ENCODE measurements at regions not wholly inside any gene's neighbourhood (a gene's known extent, or its start where the extent isn't known, plus 50 kb on each side); places are given as distances from the start of the nearest gene placed in this dataset.

DNA sequence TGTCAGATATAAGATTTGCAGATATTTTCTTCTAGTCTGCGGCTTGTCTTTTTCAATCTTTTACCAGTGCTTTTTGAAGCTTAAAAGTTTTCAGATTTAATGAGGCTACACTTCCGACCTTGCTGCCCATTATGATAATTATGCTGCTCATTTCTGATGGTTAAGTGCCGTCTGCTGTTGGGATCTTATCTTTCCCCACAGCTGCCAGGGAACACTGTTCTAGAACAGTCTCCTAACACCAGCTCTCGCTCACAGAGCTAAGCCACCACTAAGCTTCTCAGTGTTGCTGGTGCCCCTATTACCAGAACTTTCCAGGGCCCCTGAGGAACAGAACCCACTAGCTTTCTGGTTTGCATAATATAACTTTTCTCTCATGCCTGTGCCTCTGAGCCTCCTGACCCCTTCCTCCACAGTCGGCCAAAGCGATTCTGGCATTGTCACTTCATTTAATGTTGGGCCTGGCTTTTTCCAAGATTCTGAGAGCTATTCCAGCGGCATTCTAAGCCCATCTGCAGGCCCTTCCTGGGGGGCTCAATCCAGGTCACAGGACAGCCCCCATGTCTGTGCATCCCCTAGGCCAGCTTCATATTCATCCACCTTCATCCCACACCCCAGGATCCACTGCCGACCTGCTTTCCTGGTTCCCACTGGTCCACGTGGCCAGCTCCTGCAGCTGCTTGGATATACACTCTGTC lies 237.0 kb downstream of the PTPRU start:
- no peaks in the 10 kb centered on the region for H3K27me3 Mint-ChIP-seq
- DNase-seq (ENCODE audit: low spot score, unreplicated experiment), result no peak

GRCh38 chr1:29471487-29472313 lies 235.4 kb downstream of the PTPRU start:
- Mint-ChIP-seq H3K4me1 (ENCODE audit: low read depth) (peaks cover 61% of the 10 kb centered on the region), H3K4me3 (ENCODE audit: low read depth) (no peak overlapping the region), H3K27me3 (no peaks in the 10 kb centered on the region), H3K36me3 (ENCODE audit: insufficient read depth) (no peaks in the 10 kb centered on the region), H3K9me3 (ENCODE audit: low read depth) (peaks cover 2% of the 10 kb centered on the region), H3K27ac (peak overlapping the region; percentile 84)
- no peak for TF ChIP-seq CTCF (IDR thresholded peaks at IDR 0.05; ENCODE audit: unreplicated experiment)
- no peak for DNase-seq (ENCODE audit: low spot score, unreplicated experiment)

More for the DNA sequence above, 237.0 kb downstream of the PTPRU start:
- H3K4me3 Mint-ChIP-seq (ENCODE audit: low read depth), result no peak overlapping the region
- no peaks in the 10 kb centered on the region for H3K36me3 Mint-ChIP-seq (ENCODE audit: insufficient read depth)
- peaks cover 63% of the 10 kb centered on the region for H3K4me1 Mint-ChIP-seq (ENCODE audit: low read depth)
- H3K9me3 Mint-ChIP-seq (ENCODE audit: low read depth), result no peaks in the 10 kb centered on the region
- H3K27ac Mint-ChIP-seq, result peak overlapping the region; percentile 18
- no peak for TF ChIP-seq CTCF (IDR thresholded peaks at IDR 0.05; ENCODE audit: unreplicated experiment)

DNA sequence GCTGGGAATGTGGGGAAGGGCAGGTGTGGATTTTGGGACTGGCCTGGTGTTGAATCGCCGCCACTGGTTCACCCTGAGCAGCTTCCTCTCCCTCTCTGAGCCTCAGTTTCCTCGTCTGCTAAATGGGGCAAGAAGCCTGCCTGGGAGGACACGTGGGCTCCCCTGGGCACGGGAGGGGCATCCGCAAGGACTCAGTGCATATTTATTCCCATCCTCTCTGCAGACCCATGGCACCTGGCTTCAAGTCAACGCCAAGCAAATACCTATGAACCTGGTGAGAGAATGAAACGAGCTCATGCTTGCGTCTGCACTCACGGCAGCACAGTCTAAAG lies 234.4 kb downstream of the PTPRU start:
- no peak for DNase-seq (ENCODE audit: low spot score, unreplicated experiment)

DNA sequence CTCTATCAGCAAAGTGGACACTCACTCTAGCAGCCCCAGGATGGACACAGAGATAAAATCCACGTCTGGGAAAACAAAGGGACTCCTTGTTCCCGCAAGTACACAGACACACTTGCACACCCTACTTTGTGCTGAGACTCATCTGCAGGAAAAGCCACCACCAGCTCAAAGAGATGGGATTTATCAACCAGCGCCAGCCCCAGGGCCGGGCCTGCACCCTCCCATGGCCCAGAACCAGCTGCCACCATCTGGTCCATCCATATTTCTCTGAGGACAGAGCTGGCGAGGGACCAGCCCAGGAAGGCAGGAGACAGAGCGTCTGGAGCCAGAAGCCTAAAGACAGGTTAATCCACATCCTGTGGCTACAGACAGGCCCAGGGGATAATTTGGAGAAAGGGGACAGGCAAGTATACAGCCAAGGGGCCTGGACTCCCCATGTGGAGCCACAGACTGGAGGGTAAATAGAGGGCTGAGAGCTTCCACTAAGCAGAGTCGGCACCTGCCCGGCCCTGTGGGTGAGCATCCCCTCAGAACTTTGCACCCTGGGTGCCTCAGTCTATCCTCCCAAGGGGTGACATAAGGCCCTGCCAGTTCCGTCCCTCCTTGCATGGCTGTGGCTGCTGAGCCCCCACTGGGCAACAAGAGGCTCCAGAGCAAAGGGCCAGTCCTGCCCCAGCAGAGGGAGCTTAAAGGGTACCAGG lies 233.9 kb downstream of the PTPRU start:
- TF ChIP-seq CTCF (IDR thresholded peaks at IDR 0.05; ENCODE audit: unreplicated experiment), result no peak
- Mint-ChIP-seq H3K9me3 (ENCODE audit: low read depth) (peaks cover 8% of the 10 kb centered on the region), H3K27me3 (no peaks in the 10 kb centered on the region), H3K36me3 (ENCODE audit: insufficient read depth) (peaks cover under 1% of the 10 kb centered on the region), H3K4me3 (ENCODE audit: low read depth) (no peak overlapping the region), H3K27ac (no peak overlapping the region), H3K4me1 (ENCODE audit: low read depth) (peaks cover 57% of the 10 kb centered on the region)
- no peak for DNase-seq (ENCODE audit: low spot score, unreplicated experiment)

More for the DNA sequence above, 234.4 kb downstream of the PTPRU start:
- H3K4me3 Mint-ChIP-seq (ENCODE audit: low read depth), result peak overlapping the region; percentile 31
- H3K9me3 Mint-ChIP-seq (ENCODE audit: low read depth), result peaks cover 7% of the 10 kb centered on the region
- no peak overlapping the region for H3K27ac Mint-ChIP-seq
- H3K4me1 Mint-ChIP-seq (ENCODE audit: low read depth), result peaks cover 58% of the 10 kb centered on the region
- TF ChIP-seq CTCF (IDR thresholded peaks at IDR 0.05; ENCODE audit: unreplicated experiment), result no peak
- H3K27me3 Mint-ChIP-seq, result no peaks in the 10 kb centered on the region
- H3K36me3 Mint-ChIP-seq (ENCODE audit: insufficient read depth), result no peaks in the 10 kb centered on the region

DNA sequence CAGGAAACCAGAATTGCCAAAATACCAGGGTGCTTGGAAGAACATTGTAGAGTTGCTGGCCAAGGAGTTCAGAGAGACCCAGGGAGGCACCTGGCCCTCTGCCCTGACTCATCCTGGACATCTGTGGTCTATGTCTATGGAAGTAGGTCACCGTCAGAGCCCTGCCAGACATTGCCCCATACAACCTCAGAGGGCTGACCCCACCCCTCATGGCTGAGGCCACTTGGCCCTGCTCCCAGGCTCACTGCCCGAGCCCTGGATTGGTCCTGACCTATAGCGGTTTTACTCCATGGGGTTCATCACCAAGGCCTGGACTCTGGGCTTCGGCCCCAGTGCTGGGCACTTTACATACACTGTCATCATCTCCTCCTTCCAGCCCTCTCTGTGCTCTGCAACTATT lies 233.1 kb downstream of the PTPRU start:
- peaks cover 50% of the 10 kb centered on the region for H3K4me1 Mint-ChIP-seq (ENCODE audit: low read depth)
- no peak overlapping the region for H3K4me3 Mint-ChIP-seq (ENCODE audit: low read depth)
- peaks cover 3% of the 10 kb centered on the region for H3K36me3 Mint-ChIP-seq (ENCODE audit: insufficient read depth)
- H3K9me3 Mint-ChIP-seq (ENCODE audit: low read depth), result peaks cover 13% of the 10 kb centered on the region
- no peak for TF ChIP-seq CTCF (IDR thresholded peaks at IDR 0.05; ENCODE audit: unreplicated experiment)
- no peak for DNase-seq (ENCODE audit: low spot score, unreplicated experiment)
- no peaks in the 10 kb centered on the region for H3K27me3 Mint-ChIP-seq
- H3K27ac Mint-ChIP-seq, result no peak overlapping the region

Measured in progenitor cell of endocrine pancreas (in vitro differentiated cells).